ENCODE measurements at regions not wholly inside any gene's neighbourhood (a gene's known extent, or its start where the extent isn't known, plus 50 kb on each side); places are given as distances from the start of the nearest gene placed in this dataset.

DNA sequence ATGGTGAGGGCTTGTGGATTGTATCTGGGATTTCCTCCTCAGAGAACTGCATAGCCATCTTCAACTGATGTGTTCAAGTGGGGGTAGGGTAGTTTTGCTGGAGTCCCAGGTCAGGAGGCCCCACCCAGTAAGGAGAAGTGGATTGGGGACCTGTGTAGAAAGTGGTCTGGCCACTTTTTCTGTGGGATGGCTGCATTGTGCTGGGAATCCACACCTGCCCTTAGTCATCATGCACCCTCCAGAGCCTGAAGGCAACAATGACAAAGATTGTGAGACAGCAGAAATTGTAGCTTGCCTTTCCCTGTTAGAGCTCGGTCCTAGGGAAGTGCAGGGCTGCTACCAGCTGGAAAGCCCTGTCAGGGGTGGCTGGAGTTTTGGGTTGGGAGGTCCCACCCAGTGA lies 255.4 kb downstream of the NDFIP2 start:
- H3K4me1 Mint-ChIP-seq, result no peaks in the 10 kb centered on the region
- DNase-seq (ENCODE audit: low spot score) (no peak), ATAC-seq (no peak)
- no peak overlapping the region for H3K4me3 Mint-ChIP-seq
- CTCF ChIA-PET, result no interaction called here
- H3K27ac Mint-ChIP-seq, result no peak overlapping the region
- H3K27me3 Mint-ChIP-seq (ENCODE audit: low read depth), result no peaks in the 10 kb centered on the region
- H3K36me3 Mint-ChIP-seq, result no peaks in the 10 kb centered on the region; the same call in 1 of the 2 replicates
- POLR2A ChIA-PET, result no interaction called here
- peaks cover 35% of the 10 kb centered on the region for H3K9me3 Mint-ChIP-seq
- TF ChIP-seq, protein P1, sequence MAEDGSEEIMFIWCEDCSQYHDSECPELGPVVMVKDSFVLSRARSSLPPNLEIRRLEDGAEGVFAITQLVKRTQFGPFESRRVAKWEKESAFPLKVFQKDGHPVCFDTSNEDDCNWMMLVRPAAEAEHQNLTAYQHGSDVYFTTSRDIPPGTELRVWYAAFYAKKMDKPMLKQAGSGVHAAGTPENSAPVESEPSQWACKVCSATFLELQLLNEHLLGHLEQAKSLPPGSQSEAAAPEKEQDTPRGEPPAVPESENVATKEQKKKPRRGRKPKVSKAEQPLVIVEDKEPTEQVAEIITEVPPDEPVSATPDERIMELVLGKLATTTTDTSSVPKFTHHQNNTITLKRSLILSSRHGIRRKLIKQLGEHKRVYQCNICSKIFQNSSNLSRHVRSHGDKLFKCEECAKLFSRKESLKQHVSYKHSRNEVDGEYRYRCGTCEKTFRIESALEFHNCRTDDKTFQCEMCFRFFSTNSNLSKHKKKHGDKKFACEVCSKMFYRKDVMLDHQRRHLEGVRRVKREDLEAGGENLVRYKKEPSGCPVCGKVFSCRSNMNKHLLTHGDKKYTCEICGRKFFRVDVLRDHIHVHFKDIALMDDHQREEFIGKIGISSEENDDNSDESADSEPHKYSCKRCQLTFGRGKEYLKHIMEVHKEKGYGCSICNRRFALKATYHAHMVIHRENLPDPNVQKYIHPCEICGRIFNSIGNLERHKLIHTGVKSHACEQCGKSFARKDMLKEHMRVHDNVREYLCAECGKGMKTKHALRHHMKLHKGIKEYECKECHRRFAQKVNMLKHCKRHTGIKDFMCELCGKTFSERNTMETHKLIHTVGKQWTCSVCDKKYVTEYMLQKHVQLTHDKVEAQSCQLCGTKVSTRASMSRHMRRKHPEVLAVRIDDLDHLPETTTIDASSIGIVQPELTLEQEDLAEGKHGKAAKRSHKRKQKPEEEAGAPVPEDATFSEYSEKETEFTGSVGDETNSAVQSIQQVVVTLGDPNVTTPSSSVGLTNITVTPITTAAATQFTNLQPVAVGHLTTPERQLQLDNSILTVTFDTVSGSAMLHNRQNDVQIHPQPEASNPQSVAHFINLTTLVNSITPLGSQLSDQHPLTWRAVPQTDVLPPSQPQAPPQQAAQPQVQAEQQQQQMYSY (CRISPR knock-in tag; IDR thresholded peaks at IDR 0.05), result no peak
- TF ChIP-seq, protein P2, sequence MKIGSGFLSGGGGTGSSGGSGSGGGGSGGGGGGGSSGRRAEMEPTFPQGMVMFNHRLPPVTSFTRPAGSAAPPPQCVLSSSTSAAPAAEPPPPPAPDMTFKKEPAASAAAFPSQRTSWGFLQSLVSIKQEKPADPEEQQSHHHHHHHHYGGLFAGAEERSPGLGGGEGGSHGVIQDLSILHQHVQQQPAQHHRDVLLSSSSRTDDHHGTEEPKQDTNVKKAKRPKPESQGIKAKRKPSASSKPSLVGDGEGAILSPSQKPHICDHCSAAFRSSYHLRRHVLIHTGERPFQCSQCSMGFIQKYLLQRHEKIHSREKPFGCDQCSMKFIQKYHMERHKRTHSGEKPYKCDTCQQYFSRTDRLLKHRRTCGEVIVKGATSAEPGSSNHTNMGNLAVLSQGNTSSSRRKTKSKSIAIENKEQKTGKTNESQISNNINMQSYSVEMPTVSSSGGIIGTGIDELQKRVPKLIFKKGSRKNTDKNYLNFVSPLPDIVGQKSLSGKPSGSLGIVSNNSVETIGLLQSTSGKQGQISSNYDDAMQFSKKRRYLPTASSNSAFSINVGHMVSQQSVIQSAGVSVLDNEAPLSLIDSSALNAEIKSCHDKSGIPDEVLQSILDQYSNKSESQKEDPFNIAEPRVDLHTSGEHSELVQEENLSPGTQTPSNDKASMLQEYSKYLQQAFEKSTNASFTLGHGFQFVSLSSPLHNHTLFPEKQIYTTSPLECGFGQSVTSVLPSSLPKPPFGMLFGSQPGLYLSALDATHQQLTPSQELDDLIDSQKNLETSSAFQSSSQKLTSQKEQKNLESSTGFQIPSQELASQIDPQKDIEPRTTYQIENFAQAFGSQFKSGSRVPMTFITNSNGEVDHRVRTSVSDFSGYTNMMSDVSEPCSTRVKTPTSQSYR (CRISPR knock-in tag; IDR thresholded peaks at IDR 0.05), result no peak
- TF ChIP-seq GRHL2 (CRISPR knock-in tag; IDR thresholded peaks at IDR 0.05; ENCODE audit: insufficient replicate concordance, severe bottlenecking) (no peak), JUN (CRISPR knock-in tag; IDR thresholded peaks at IDR 0.05) (no peak), ZNF671 (CRISPR knock-in tag; IDR thresholded peaks at IDR 0.05) (no peak), NR1H2 (CRISPR knock-in tag; IDR thresholded peaks at IDR 0.05) (no peak), ZNF138 (CRISPR knock-in tag; conservative IDR thresholded peaks at IDR 0.05) (no peak), EMX1 (CRISPR knock-in tag; IDR thresholded peaks at IDR 0.05) (no peak), SP1 (CRISPR knock-in tag; conservative IDR thresholded peaks at IDR 0.05) (no peak), HMGA2 (CRISPR knock-in tag; IDR thresholded peaks at IDR 0.05) (no peak), CBFB (CRISPR knock-in tag; IDR thresholded peaks at IDR 0.05; ENCODE audit: low read depth) (no peak), TEAD4 (CRISPR knock-in tag; IDR thresholded peaks at IDR 0.05) (no peak)
- TF ChIP-seq, protein P3, sequence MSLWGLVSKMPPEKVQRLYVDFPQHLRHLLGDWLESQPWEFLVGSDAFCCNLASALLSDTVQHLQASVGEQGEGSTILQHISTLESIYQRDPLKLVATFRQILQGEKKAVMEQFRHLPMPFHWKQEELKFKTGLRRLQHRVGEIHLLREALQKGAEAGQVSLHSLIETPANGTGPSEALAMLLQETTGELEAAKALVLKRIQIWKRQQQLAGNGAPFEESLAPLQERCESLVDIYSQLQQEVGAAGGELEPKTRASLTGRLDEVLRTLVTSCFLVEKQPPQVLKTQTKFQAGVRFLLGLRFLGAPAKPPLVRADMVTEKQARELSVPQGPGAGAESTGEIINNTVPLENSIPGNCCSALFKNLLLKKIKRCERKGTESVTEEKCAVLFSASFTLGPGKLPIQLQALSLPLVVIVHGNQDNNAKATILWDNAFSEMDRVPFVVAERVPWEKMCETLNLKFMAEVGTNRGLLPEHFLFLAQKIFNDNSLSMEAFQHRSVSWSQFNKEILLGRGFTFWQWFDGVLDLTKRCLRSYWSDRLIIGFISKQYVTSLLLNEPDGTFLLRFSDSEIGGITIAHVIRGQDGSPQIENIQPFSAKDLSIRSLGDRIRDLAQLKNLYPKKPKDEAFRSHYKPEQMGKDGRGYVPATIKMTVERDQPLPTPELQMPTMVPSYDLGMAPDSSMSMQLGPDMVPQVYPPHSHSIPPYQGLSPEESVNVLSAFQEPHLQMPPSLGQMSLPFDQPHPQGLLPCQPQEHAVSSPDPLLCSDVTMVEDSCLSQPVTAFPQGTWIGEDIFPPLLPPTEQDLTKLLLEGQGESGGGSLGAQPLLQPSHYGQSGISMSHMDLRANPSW (CRISPR knock-in tag; conservative IDR thresholded peaks at IDR 0.05; ENCODE audit: low read depth), result no peak
- TF ChIP-seq, protein P4, sequence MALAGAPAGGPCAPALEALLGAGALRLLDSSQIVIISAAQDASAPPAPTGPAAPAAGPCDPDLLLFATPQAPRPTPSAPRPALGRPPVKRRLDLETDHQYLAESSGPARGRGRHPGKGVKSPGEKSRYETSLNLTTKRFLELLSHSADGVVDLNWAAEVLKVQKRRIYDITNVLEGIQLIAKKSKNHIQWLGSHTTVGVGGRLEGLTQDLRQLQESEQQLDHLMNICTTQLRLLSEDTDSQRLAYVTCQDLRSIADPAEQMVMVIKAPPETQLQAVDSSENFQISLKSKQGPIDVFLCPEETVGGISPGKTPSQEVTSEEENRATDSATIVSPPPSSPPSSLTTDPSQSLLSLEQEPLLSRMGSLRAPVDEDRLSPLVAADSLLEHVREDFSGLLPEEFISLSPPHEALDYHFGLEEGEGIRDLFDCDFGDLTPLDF (CRISPR knock-in tag; IDR thresholded peaks at IDR 0.05), result no peak
- TF ChIP-seq, protein P5, sequence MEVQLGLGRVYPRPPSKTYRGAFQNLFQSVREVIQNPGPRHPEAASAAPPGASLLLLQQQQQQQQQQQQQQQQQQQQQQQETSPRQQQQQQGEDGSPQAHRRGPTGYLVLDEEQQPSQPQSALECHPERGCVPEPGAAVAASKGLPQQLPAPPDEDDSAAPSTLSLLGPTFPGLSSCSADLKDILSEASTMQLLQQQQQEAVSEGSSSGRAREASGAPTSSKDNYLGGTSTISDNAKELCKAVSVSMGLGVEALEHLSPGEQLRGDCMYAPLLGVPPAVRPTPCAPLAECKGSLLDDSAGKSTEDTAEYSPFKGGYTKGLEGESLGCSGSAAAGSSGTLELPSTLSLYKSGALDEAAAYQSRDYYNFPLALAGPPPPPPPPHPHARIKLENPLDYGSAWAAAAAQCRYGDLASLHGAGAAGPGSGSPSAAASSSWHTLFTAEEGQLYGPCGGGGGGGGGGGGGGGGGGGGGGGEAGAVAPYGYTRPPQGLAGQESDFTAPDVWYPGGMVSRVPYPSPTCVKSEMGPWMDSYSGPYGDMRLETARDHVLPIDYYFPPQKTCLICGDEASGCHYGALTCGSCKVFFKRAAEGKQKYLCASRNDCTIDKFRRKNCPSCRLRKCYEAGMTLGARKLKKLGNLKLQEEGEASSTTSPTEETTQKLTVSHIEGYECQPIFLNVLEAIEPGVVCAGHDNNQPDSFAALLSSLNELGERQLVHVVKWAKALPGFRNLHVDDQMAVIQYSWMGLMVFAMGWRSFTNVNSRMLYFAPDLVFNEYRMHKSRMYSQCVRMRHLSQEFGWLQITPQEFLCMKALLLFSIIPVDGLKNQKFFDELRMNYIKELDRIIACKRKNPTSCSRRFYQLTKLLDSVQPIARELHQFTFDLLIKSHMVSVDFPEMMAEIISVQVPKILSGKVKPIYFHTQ (CRISPR knock-in tag; IDR thresholded peaks at IDR 0.05), result no peak
- TF ChIP-seq, protein P6, sequence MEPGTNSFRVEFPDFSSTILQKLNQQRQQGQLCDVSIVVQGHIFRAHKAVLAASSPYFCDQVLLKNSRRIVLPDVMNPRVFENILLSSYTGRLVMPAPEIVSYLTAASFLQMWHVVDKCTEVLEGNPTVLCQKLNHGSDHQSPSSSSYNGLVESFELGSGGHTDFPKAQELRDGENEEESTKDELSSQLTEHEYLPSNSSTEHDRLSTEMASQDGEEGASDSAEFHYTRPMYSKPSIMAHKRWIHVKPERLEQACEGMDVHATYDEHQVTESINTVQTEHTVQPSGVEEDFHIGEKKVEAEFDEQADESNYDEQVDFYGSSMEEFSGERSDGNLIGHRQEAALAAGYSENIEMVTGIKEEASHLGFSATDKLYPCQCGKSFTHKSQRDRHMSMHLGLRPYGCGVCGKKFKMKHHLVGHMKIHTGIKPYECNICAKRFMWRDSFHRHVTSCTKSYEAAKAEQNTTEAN (CRISPR knock-in tag; IDR thresholded peaks at IDR 0.05), result no peak
